Lower leg skin (tissue), 3 donors: ENCODE measurements at regions not wholly inside any gene's neighbourhood (a gene's known extent, or its start where the extent isn't known, plus 50 kb on each side); places are given as distances from the start of the nearest gene placed in this dataset.

ENCODE experiments used
- CTCF ChIP-seq, 3 donors: fragments of 450-650 bp; IDR thresholded peaks; one replicate each; pipeline ENCODE4 v1.5.1; 2016; ENCODE audit warnings: antibody characterized with exemption in 3 of 3, mild to moderate bottlenecking in 3 of 3, moderate library complexity in 2 of 3
- POLR2A ChIP-seq, 2 donors: fragments of 450-650 bp; IDR thresholded peaks; one replicate each; pipeline ENCODE4 v1.6.1; 2016 to 2017; ENCODE audit warnings: antibody characterized with exemption in 2 of 2, mild to moderate bottlenecking in 1 of 2, moderate library complexity in 1 of 2

DNA sequence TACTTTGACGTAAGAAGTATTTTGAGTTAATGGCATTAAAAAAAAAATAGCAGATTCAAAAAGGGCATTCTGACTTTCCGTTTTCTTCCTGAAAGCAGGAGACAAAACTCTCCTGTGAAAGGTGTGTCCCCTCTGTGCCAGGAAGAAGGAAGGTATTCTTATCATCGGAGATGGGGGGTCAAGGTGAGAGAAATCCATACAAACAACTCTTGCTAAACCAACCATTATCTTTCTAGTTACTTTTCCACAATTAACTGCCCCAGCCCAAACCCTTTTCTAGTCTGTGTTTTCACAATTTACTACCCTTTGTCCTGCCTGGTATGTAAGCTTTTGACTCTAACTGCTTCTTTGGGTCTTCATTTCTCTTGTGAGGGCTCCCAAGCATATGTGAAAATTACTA lies 717.3 kb downstream of the EPM2A start:
- no peak for TF ChIP-seq CTCF (IDR thresholded peaks at IDR 0.05)
- TF ChIP-seq POLR2A (IDR thresholded peaks at IDR 0.05) = no peak
